Stimulated activated effector memory CD8-positive, alpha-beta T cell treated with anti-CD3 and anti-CD28 coated beads, Interleukin-12 subunit alpha, Interleukin-12 subunit beta, amount 100 ng/mL, for 72 hours (primary cell): ENCODE measurements at regions not wholly inside any gene's neighbourhood (a gene's known extent, or its start where the extent isn't known, plus 50 kb on each side); places are given as distances from the start of the nearest gene placed in this dataset.

Experiments used
- ATAC-seq: fragments of 150-1000 bp; cut with Tn5 transposase; 2 replicates; pipeline ENCODE4 v1.10.0; 2021
- DNase-seq, 2 donors: peaks; one replicate each; pipeline ENCODE4 v3.0.0; 2021 to 2022; ENCODE audit warnings: low spot score in 2 of 2
- H3K27ac Mint-ChIP-seq: one replicate; pipeline ENCODE4 v1.8.0; 2022; ENCODE audit warnings: mild to moderate bottlenecking, mixed read lengths
- H3K36me3 Mint-ChIP-seq: one replicate; pipeline ENCODE4 v1.8.0; 2022; ENCODE audit warnings: mild to moderate bottlenecking, mixed read lengths
- H3K4me1 Mint-ChIP-seq: one replicate; pipeline ENCODE4 v1.8.0; 2022; ENCODE audit warnings: mixed read lengths
- H3K4me3 Mint-ChIP-seq: one replicate; pipeline ENCODE4 v1.8.0; 2022; ENCODE audit warnings: mild to moderate bottlenecking, mixed read lengths
- H3K9me3 Mint-ChIP-seq: one replicate; pipeline ENCODE4 v1.8.0; 2022; ENCODE audit warnings: mixed read lengths

- no peaks in the 10 kb centered on the region for H3K4me1 Mint-ChIP-seq
- H3K4me3 Mint-ChIP-seq, result no peak overlapping the region
- DNase-seq (no peak), ATAC-seq (no peak)
- no peaks in the 10 kb centered on the region for H3K36me3 Mint-ChIP-seq
- H3K9me3 Mint-ChIP-seq, result peaks cover 4% of the 10 kb centered on the region
- H3K27ac Mint-ChIP-seq, result no peak overlapping the region
These were observed 269.4 kb upstream of the TCF4 start for GRCh38 chr18:55857409-55857808.

DNA sequence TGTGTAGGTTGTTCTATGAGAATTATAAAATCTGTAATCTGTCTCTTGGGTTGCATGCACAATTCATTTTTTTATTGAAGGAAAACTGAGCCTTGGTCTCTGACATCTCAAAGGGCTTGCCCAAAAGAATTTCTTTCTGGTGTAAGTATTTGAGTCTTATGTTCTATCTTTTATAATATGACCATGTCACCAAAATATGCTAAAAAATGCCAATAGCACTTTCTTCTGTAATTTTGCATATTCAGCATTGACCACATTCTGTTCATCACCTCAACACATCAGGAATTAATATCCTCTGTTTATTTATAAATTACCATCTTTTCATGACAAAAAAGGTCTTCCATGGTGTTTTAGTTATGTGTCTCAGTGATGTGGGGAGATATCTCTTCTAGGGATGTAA lies 268.7 kb upstream of the TCF4 start:
- peaks cover 4% of the 10 kb centered on the region for H3K9me3 Mint-ChIP-seq
- no peak overlapping the region for H3K27ac Mint-ChIP-seq
- H3K4me3 Mint-ChIP-seq, result no peak overlapping the region
- no peak for ATAC-seq
- no peaks in the 10 kb centered on the region for H3K4me1 Mint-ChIP-seq
- no peak for DNase-seq
- H3K36me3 Mint-ChIP-seq, result no peaks in the 10 kb centered on the region

DNA sequence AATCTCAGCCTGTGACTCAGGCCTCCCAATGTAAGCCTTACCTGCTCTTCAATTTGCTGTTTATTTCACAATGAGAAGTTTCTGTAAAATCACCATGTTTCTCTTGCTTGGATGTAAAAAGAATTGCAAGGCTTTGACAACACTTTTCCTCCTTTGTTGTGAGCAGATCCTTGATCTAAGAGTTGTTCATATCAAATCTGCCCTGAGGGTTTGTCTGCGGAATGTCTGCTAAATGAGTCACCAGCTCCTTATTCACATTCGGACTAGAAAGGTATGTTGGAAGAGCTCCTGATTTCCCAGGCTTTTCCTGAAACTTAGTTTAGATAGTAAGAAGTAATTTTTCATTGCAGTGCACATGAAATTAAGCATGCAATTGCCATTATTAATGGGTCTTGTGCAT lies 268.2 kb upstream of the TCF4 start:
- no peak overlapping the region for H3K27ac Mint-ChIP-seq
- no peak overlapping the region for H3K4me3 Mint-ChIP-seq
- H3K4me1 Mint-ChIP-seq, result no peaks in the 10 kb centered on the region

GRCh38 chr18:55853268-55853667 lies 265.3 kb upstream of the TCF4 start:
- H3K4me1 Mint-ChIP-seq, result no peaks in the 10 kb centered on the region
- no peak for ATAC-seq
- peaks cover 10% of the 10 kb centered on the region for H3K9me3 Mint-ChIP-seq
- no peak for DNase-seq
- no peaks in the 10 kb centered on the region for H3K36me3 Mint-ChIP-seq
- H3K4me3 Mint-ChIP-seq, result no peak overlapping the region
- no peak overlapping the region for H3K27ac Mint-ChIP-seq

More for the DNA sequence above, 268.2 kb upstream of the TCF4 start:
- H3K36me3 Mint-ChIP-seq, result no peaks in the 10 kb centered on the region
- no peak for DNase-seq
- ATAC-seq, result no peak
- H3K9me3 Mint-ChIP-seq, result peaks cover 4% of the 10 kb centered on the region

GRCh38 chr18:55850904-55851303 lies 262.9 kb upstream of the TCF4 start:
- ATAC-seq, result no peak

GRCh38 chr18:55849391-55849790 lies 261.4 kb upstream of the TCF4 start:
- DNase-seq, result no peak
- H3K27ac Mint-ChIP-seq, result no peak overlapping the region
- no peak for ATAC-seq
- no peaks in the 10 kb centered on the region for H3K36me3 Mint-ChIP-seq
- no peaks in the 10 kb centered on the region for H3K4me1 Mint-ChIP-seq
- H3K4me3 Mint-ChIP-seq, result no peak overlapping the region
- peaks cover 6% of the 10 kb centered on the region for H3K9me3 Mint-ChIP-seq

More at GRCh38 chr18:55850904-55851303, 262.9 kb upstream of the TCF4 start:
- Mint-ChIP-seq H3K36me3 (no peaks in the 10 kb centered on the region), H3K4me3 (no peak overlapping the region), H3K4me1 (no peaks in the 10 kb centered on the region), H3K9me3 (peaks cover 10% of the 10 kb centered on the region), H3K27ac (no peak overlapping the region)
- DNase-seq, result no peak

DNA sequence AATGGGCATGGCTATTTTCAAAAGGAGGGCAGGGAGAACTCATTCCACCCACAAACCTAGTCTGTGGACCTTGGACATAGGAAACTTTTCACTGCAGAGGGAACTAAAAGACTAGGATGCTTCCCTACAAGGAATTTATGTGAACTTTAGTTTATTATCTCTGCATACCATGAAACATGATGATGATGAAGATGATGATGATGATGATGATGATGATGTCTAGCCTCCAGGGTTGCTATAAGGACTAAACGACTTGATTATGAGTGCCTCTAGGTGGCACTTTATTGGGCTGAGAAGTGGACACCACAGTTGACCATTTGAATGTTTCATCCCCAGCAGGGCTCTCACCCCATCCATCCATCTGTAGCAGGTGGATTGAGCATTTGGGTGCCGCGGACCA lies 260.0 kb upstream of the TCF4 start:
- peaks cover 6% of the 10 kb centered on the region for H3K9me3 Mint-ChIP-seq
- H3K4me1 Mint-ChIP-seq, result no peaks in the 10 kb centered on the region
- no peak for ATAC-seq
- no peak overlapping the region for H3K27ac Mint-ChIP-seq
- H3K36me3 Mint-ChIP-seq, result no peaks in the 10 kb centered on the region
- DNase-seq, result no peak
- H3K4me3 Mint-ChIP-seq, result no peak overlapping the region

DNA sequence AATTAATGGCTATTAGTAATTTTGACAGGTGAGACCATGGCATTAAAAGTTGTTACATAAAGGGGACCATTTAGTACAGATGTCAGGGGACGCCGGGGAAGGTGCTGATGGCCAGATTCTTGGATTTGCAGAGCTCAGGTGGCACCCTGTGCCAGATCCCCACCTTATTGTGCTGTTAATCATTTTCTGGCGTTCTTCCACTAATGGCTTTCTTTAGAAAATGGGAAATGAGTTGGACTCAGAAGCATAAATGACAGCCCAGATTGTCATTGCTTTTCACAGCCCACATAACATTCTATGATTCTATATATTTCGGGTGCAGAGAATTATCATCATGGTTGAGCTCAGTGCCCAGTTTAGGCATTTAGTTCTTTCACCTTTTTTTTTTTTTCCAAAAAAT lies 257.2 kb upstream of the TCF4 start:
- Mint-ChIP-seq H3K4me3 (no peak overlapping the region), H3K27ac (no peak overlapping the region), H3K4me1 (no peaks in the 10 kb centered on the region), H3K9me3 (peaks cover 6% of the 10 kb centered on the region), H3K36me3 (no peaks in the 10 kb centered on the region)
- no peak for DNase-seq
- no peak for ATAC-seq

GRCh38 chr18:55844382-55844781 lies 256.4 kb upstream of the TCF4 start:
- Mint-ChIP-seq H3K9me3 (peaks cover 9% of the 10 kb centered on the region), H3K36me3 (no peaks in the 10 kb centered on the region), H3K27ac (no peak overlapping the region), H3K4me1 (no peaks in the 10 kb centered on the region), H3K4me3 (no peak overlapping the region)
- DNase-seq, result no peak
- no peak for ATAC-seq

DNA sequence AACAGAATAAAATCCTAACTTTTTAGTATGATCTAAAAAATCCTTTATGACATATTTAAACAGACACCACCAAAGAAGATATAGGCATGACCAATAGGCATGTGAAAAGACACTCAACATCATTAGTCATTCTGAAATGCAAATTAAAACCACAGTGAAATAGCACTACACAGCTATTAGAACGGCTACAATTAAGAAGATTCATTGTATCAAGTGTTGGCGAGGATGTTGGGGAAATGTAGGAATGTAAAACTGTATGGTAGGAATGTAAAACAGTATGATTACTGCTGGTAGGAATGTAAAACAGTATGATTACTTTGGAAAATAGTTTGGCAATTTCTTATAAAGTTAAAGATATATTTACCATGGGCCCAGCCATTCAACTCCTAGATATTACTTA lies 253.3 kb upstream of the TCF4 start:
- Mint-ChIP-seq H3K27ac (no peak overlapping the region), H3K4me3 (no peak overlapping the region), H3K4me1 (no peaks in the 10 kb centered on the region), H3K36me3 (no peaks in the 10 kb centered on the region), H3K9me3 (peaks cover 22% of the 10 kb centered on the region)
- no peak for DNase-seq
- no peak for ATAC-seq

- ATAC-seq, result no peak
- Mint-ChIP-seq H3K9me3 (peaks cover 22% of the 10 kb centered on the region), H3K4me1 (no peaks in the 10 kb centered on the region), H3K4me3 (no peak overlapping the region), H3K36me3 (no peaks in the 10 kb centered on the region), H3K27ac (no peak overlapping the region)
- no peak for DNase-seq
These were observed 252.7 kb upstream of the TCF4 start for GRCh38 chr18:55840601-55841170.

GRCh38 chr18:55839343-55839742 lies 251.4 kb upstream of the TCF4 start:
- Mint-ChIP-seq H3K36me3 (no peaks in the 10 kb centered on the region), H3K9me3 (peaks cover 22% of the 10 kb centered on the region), H3K4me3 (no peak overlapping the region), H3K27ac (no peak overlapping the region), H3K4me1 (no peaks in the 10 kb centered on the region)
- DNase-seq, result no peak
- no peak for ATAC-seq

- Mint-ChIP-seq H3K9me3 (peaks cover 22% of the 10 kb centered on the region), H3K27ac (no peak overlapping the region), H3K4me1 (no peaks in the 10 kb centered on the region), H3K36me3 (no peaks in the 10 kb centered on the region), H3K4me3 (no peak overlapping the region)
- ATAC-seq (no peak), DNase-seq (no peak)
These were observed 250.8 kb upstream of the TCF4 start for GRCh38 chr18:55838841-55839240.

DNA sequence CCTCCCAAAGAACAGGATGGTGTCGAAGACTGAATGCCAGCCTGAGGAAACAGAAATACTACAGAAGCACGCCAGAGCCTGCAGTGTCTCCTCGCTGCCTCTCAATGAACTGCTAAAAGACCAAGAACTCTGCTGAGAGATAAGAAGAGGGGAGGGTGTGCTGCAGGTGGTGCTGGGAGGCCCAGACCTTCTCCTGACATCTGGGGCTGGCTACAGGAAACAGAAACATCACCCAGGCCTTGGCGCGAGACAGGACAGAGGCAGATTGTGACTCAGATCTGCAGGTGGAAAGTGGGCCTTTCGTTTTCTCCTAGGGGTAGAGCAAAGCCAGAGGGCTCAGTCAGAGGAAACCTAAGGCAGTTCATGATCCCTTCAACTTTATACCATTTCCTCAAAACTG lies 250.3 kb upstream of the TCF4 start:
- peak; percentile 28 for ATAC-seq
- Mint-ChIP-seq H3K27ac (no peak overlapping the region), H3K9me3 (peaks cover 24% of the 10 kb centered on the region), H3K4me3 (no peak overlapping the region), H3K4me1 (no peaks in the 10 kb centered on the region), H3K36me3 (no peaks in the 10 kb centered on the region)
- no peak for DNase-seq

DNA sequence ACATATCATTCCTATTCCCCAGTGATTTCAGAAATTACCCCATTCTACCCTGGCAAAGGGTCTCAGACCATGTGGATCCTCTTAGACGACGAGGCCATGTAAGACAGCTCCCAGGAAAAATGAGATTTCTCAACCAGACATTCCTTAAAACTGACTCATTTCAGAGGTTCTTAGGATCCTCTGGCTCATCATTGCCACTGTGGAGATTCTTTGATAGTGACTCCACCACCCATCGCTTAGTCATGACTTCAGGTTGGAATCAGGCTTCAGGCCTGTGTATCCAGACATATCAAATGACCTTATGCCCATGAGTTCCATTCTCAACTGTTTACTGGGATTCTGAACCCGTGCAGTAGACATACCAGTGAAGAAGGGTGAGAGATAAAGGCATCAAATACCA lies 245.6 kb upstream of the TCF4 start:
- no peak overlapping the region for H3K27ac Mint-ChIP-seq
- no peaks in the 10 kb centered on the region for H3K36me3 Mint-ChIP-seq
- no peaks in the 10 kb centered on the region for H3K4me1 Mint-ChIP-seq
- DNase-seq (no peak), ATAC-seq (no peak)
- no peak overlapping the region for H3K4me3 Mint-ChIP-seq
- H3K9me3 Mint-ChIP-seq, result peaks cover 23% of the 10 kb centered on the region

DNA sequence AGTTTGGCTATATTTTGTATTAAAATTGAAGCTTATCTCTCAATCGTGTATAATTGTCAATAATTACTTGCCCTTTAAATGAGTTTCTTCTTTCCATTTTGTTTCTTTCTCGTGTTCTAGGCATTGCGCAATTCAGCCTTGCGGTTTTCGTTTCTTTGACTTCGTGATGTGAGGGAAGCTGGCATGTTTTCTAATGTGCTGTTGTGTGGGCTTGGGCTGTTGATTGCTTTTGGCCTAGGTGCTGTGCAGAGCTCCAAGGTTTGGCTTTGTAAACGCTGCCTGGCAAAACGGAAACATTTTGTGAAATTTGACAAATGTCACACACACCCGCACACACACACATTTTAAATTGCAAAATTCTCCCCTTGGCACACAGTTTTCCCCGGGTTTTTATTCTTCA lies 242.6 kb upstream of the TCF4 start:
- Mint-ChIP-seq H3K9me3 (peaks cover 17% of the 10 kb centered on the region), H3K36me3 (no peaks in the 10 kb centered on the region), H3K4me3 (no peak overlapping the region), H3K27ac (no peak overlapping the region), H3K4me1 (no peaks in the 10 kb centered on the region)
- DNase-seq (no peak), ATAC-seq (no peak)

DNA sequence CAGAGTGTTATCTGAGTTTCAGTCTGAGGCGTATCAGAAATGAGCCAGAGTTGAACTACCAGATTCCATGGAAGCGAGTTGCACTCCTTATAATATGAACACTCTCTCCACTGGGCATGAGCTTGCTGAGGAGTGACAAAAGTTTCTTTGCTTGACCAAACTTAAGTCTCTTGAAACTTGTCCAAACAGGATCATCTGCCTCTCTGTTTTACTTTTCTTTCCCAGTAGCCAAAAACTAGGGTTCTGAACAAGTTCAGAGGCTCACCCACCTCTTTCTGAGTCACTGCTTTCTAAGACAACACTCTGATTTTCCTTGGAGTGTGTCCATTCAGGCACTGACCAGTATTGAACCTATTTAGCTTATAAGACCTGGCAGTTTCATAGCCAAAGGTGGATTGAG lies 233.2 kb upstream of the TCF4 start:
- H3K9me3 Mint-ChIP-seq, result peaks cover 6% of the 10 kb centered on the region
- H3K27ac Mint-ChIP-seq, result no peak overlapping the region

More for the DNA sequence above, 233.2 kb upstream of the TCF4 start:
- ATAC-seq, result no peak
- Mint-ChIP-seq H3K4me3 (no peak overlapping the region), H3K4me1 (no peaks in the 10 kb centered on the region), H3K36me3 (no peaks in the 10 kb centered on the region)
- no peak for DNase-seq
